Lower leg skin (tissue), 4 donors: ENCODE measurements at regions not wholly inside any gene's neighbourhood (a gene's known extent, or its start where the extent isn't known, plus 50 kb on each side); places are given as distances from the start of the nearest gene placed in this dataset.
"Not testable (repeated sequence)": the region's sequence is repeated elsewhere in the genome, so short reads cannot be mapped to it uniquely, and the experiment has no call there.

Experiments used
- DNase-seq, 2 donors: peaks; one replicate each; pipeline ENCODE4 v3.0.0-alpha.2; 2019; ENCODE audit warnings: low spot score in 2 of 2
- H3K4me3 ChIP-seq: fragments of 200-600 bp; sonication (generic); 2 replicates; pipeline ENCODE4 v1.5.1; 2017; ENCODE audit warnings: mild to moderate bottlenecking, low read depth; ENCODE audit not compliant: poor library complexity, severe bottlenecking
- CTCF ChIP-seq, 3 donors: fragments of 450-650 bp; IDR thresholded peaks; one replicate each; pipeline ENCODE4 v1.5.1; 2016; ENCODE audit warnings: antibody characterized with exemption in 3 of 3, mild to moderate bottlenecking in 3 of 3, moderate library complexity in 2 of 3
- POLR2A ChIP-seq, 2 donors: fragments of 450-650 bp; IDR thresholded peaks; one replicate each; pipeline ENCODE4 v1.6.1; 2016 to 2017; ENCODE audit warnings: antibody characterized with exemption in 2 of 2, mild to moderate bottlenecking in 1 of 2, moderate library complexity in 1 of 2
- WGBS, 2 donors: methylation state at CpG; one replicate each; pipeline ENCODE4 v1.1.5; 2018; 5-methylcytosine and 5-hydroxymethylcytosine counted together
- intact Hi-C: fragments of 100-400 bp; cut with DNase I; formaldehyde crosslinking; loops from one replicate; pipeline ENCODE4 v1.15.0; 2023; ENCODE audit warnings: low total_unique reads

GRCh38 chr4:158350161-158350560 lies 139.9 kb downstream of the TMEM144 start:
- 95% methylated on average over 1 of the region's 1 CpG for WGBS, 2 donors
- H3K4me3 ChIP-seq, result no peak overlapping the region
- TF ChIP-seq POLR2A (IDR thresholded peaks at IDR 0.05) (no peak), CTCF (IDR thresholded peaks at IDR 0.05) (no peak)
- intact Hi-C loops, result no loop called here
- DNase-seq, result no peak

DNA sequence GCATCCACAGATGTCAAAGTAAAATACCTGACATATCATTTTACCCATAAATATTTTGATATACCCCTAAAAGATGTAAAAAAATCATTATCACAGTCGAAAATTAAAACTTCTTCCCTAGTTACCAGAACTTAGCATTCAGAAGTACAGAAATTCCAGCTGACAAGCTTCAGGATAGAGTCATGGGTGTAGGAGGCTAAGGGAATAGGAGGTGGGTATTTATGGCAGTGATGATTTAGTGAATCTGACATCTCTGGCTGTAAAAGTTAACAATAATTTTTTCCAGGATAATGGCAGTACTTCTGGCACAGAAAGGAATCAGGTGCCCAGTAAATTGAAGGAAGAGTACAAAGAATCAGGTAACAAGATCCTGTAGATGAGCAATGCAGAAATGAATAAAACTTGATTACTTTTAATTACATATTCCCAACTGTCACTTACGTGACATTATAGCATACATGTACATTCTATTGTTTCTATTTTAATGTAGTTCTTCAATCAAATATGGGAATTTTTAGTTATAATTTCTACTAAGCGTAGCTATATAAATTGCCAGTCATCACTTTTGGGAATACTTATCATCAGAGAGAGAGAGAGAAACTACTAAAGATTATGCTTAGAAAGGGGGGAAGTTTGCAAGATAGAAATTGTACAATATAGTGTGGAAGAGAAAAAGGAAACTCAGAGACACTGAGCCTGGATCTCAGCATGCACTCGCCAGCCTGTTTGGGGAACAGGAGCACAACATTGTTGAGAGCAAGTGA lies 143.4 kb downstream of the TMEM144 start:
- no peak overlapping the region for H3K4me3 ChIP-seq
- TF ChIP-seq CTCF (IDR thresholded peaks at IDR 0.05) (no peak), POLR2A (IDR thresholded peaks at IDR 0.05) (no peak)
- no peak for DNase-seq
- 80 to 81% methylated on average over 4 of the region's 4 CpGs for WGBS, 2 donors
- intact Hi-C loops, result no loop called here

GRCh38 chr4:158356301-158356700 lies 146.0 kb downstream of the TMEM144 start:
- intact Hi-C loops, result no loop called here
- TF ChIP-seq POLR2A (IDR thresholded peaks at IDR 0.05) (no peak), CTCF (IDR thresholded peaks at IDR 0.05) (no peak)
- 69 to 73% methylated on average over 8 of the region's 8 CpGs for WGBS, 2 donors

DNA sequence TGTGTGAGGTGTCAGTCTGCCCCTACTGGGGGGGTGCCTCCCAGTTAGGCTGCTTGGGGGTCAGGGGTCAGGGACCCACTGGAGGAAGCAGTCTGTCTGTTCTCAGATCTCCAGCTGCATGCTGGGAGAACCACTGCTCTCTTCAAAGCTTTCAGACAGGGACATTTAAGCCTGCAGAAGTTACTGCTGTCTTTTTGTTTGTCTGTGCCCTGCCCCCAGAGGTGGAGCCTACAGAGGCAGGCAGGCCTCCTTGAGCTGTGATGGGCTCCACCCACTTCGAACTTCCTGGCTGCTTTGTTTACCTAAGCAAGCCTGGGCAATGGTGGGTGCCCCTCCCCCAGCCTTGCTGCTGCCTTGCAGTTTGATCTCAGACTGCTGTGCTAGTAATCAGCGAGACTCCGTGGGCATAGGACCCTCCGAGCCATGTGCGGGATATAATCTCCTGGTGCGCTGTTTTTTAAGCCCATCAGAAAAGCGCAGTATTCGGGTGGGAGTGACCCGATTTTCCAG lies 153.7 kb upstream of the RXFP1 start:
- H3K4me3 ChIP-seq, DNase-seq, intact Hi-C loops: not testable (repeated sequence)
- 85 to 91% methylated on average over 9 of the region's 9 CpGs for WGBS, 2 donors

More at GRCh38 chr4:158356301-158356700, 146.0 kb downstream of the TMEM144 start:
- no peak overlapping the region for H3K4me3 ChIP-seq
- no peak for DNase-seq

DNA sequence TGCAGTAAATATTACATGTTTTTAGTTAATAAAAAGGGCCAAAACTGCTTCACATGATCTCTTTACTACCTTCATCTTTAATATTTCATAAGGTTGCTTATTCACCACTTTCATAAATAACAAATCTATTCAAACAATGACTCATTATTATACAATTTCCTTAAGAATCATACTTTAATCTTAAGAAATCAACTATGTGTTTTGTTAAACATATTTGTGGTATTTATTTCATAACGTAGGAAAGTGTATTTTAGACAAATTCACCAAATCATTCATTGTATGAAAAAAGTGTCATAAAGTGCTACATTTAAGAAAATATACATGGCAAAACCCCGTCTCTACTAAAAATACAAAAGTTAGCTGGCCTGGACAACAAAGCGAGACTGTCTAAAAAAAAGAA lies 150.5 kb upstream of the RXFP1 start:
- H3K4me3 ChIP-seq, result no peak overlapping the region
- intact Hi-C loops, result no loop called here
- no peak for TF ChIP-seq POLR2A (IDR thresholded peaks at IDR 0.05)
- no peak for TF ChIP-seq CTCF (IDR thresholded peaks at IDR 0.05)
- no peak for DNase-seq
- WGBS, 2 donors, result 83 to 90% methylated on average over 3 of the region's 3 CpGs

DNA sequence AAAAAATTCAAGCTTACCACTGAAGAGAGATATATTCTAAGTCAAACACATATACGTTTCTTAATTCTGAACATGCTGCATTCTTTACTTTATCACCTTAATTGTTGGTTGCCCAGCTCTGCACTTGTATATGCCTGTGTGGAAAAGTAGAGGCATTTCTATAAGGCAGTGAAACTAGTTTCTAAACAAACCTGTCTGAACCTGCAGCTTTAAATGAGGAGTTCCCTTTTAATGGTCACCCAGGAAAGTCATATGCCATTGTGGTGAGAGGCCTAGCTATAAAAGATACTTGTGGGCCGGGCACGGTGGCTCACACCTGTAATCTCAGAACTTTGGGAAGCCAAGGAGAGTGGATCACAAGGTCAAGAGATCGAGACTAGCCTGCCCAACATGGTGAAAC lies 147.4 kb upstream of the RXFP1 start:
- no peak for TF ChIP-seq POLR2A (IDR thresholded peaks at IDR 0.05)
- TF ChIP-seq CTCF (IDR thresholded peaks at IDR 0.05), result no peak
- 69 to 72% methylated on average over 4 of the region's 4 CpGs for WGBS, 2 donors
- H3K4me3 ChIP-seq, result no peak overlapping the region
- DNase-seq, result no peak
- intact Hi-C loops, result no loop called here
